ENCODE measurements at regions not wholly inside any gene's neighbourhood (a gene's known extent, or its start where the extent isn't known, plus 50 kb on each side); places are given as distances from the start of the nearest gene placed in this dataset.

DNA sequence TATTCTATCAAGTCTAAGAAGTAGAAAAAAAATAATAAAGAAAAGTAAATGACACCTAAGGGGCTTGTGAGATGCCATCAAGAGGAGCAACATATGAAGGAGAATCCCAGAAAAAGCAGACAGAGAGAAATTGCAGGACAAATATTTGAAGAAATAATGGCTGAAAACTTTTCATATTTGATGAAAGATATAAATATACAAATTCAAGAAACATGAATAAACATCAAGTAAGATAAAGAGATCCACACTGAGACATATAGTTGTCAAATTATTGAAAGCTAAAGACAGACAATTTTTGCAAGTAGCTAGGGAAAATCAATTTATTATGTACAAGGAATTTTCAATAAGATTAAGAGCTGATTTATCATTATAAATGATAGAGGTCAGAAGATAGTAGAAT lies 558.0 kb downstream of the ZWINT start:
- TF ChIP-seq ASH2L (IDR thresholded peaks at IDR 0.05; ENCODE audit: low read length), result no peak
- Histone ChIP-seq H3K79me1 (ENCODE audit: low read depth, low read length) (no peaks in the 10 kb centered on the region), H3K23ac (ENCODE audit: insufficient read length) (no peak overlapping the region), H2BK5ac (ENCODE audit: low read depth, low read length) (no peak overlapping the region), H2BK120ac (replicated peaks; ENCODE audit: low read depth, low read length) (no peak overlapping the region), H3K14ac (ENCODE audit: insufficient read length) (no peak overlapping the region), H3K4me3 (ENCODE audit: extremely low read depth in 1 of 4, insufficient read depth in 2 of 4, low read depth in 3 of 4, low read length in 4 of 4) (no peak overlapping the region), H3K23me2 (ENCODE audit: low read depth, low read length) (no peaks in the 10 kb centered on the region), H2AK5ac (ENCODE audit: low read depth, low read length) (no peak overlapping the region), H3K56ac (replicated peaks; ENCODE audit: insufficient read length, low read depth, low read length) (no peak overlapping the region), H2AFZ (ENCODE audit: low read length) (no peak overlapping the region), H3K36me3 (ENCODE audit: control insufficient read depth in 2 of 4, insufficient read depth in 4 of 4, low read length in 3 of 4) (no peaks in the 10 kb centered on the region), H3K4me2 (ENCODE audit: insufficient read depth in 1 of 2, low read depth in 2 of 2, low read length in 2 of 2) (no peak overlapping the region), H2BK12ac (ENCODE audit: low read depth, low read length) (no peak overlapping the region), H4K20me1 (replicated peaks in 1 of 2; ENCODE audit: control insufficient read depth in 1 of 2, insufficient read depth in 2 of 2, low read length in 2 of 2) (no peaks in the 10 kb centered on the region), H2BK20ac (ENCODE audit: low read length) (no peak overlapping the region), H4K5ac (ENCODE audit: insufficient read length, low read depth, low read length) (no peak overlapping the region), H3K27ac (ENCODE audit: low read depth, low read length) (no peak overlapping the region), H3K9me3 (ENCODE audit: insufficient read depth in 2 of 2, low read depth in 1 of 2, low read length in 1 of 2) (0 out of 4 replicates have a peak, but pooled peaks cover 0 to 2% of the 10 kb centered on the region in 2 experiments), H3K18ac (ENCODE audit: extremely low read depth, low read length) (no peak overlapping the region), H3K79me2 (ENCODE audit: control insufficient read depth in 1 of 2, insufficient read depth in 2 of 2, low read length in 2 of 2) (no peaks in the 10 kb centered on the region), H3K9ac (replicated peaks in 1 of 4; ENCODE audit: extremely low read depth in 1 of 4, low read depth in 3 of 4, low read length in 3 of 4) (no peak overlapping the region), H2BK15ac (ENCODE audit: low read length) (no peak overlapping the region), H3K4ac (replicated peaks; ENCODE audit: insufficient read length, low read depth, low read length) (no peak overlapping the region), H4K91ac (replicated peaks; ENCODE audit: insufficient read length, low read length) (no peak overlapping the region), H3K27me3 (replicated peaks in 1 of 4; ENCODE audit: control insufficient read depth in 3 of 4, extremely low read depth in 1 of 4, insufficient read depth in 3 of 4, low read length in 3 of 4) (no peaks in the 10 kb centered on the region), H4K8ac (ENCODE audit: extremely low read depth, insufficient read depth, low read length) (no peak overlapping the region), H3K4me1 (replicated peaks in 1 of 4; ENCODE audit: control insufficient read depth in 3 of 4, insufficient read depth in 4 of 4, low read length in 3 of 4) (no peaks in the 10 kb centered on the region)
- ChIA-PET CTCF (ENCODE audit: partially characterized antibody) (no interaction called here), POLR2A (ENCODE audit: partially characterized antibody) (no interaction called here)
- no peak for DNase-seq (ENCODE audit: low read depth in 1 of 2, low spot score in 2 of 2)
- FAIRE-seq, result no peak

All from H1 (cell line).